ENCODE measurements at regions not wholly inside any gene's neighbourhood (a gene's known extent, or its start where the extent isn't known, plus 50 kb on each side); places are given as distances from the start of the nearest gene placed in this dataset.

GRCh38 chr2:16139663-16140615 lies 199.6 kb downstream of the MYCN start:
- H3K9me3 ChIP-seq (ENCODE audit: control insufficient read depth in 4 of 4, low read length in 3 of 4): no peaks in the 10 kb centered on the region
- H3K36me3 ChIP-seq (ENCODE audit: control insufficient read depth in 4 of 4, insufficient read depth in 3 of 4, low read depth in 1 of 4, low read length in 3 of 4): no peaks in the 10 kb centered on the region
- no peaks in the 10 kb centered on the region for H3K27me3 ChIP-seq (ENCODE audit: control insufficient read depth in 4 of 4, insufficient read depth in 4 of 4, low read length in 3 of 4)
- H3K27ac ChIP-seq (ENCODE audit: low read depth in 1 of 2, low read length in 2 of 2): no peak overlapping the region
- DNase-seq (ENCODE audit: low spot score): no peak
- no peak overlapping the region for H3K9ac ChIP-seq (ENCODE audit: low read depth in 1 of 2, low read length in 2 of 2)
- no peak for TF ChIP-seq RXRA (IDR thresholded peaks at IDR 0.05)
- no peak for TF ChIP-seq YY1 (IDR thresholded peaks at IDR 0.05)
- TF ChIP-seq GABPA (IDR thresholded peaks at IDR 0.05 in 1 of 2, conservative IDR thresholded peaks at IDR 0.05 in 1 of 2): no peak
- TF ChIP-seq ATF3 (IDR thresholded peaks at IDR 0.05): no peak
- no peak for TF ChIP-seq CTCF (IDR thresholded peaks at IDR 0.05; ENCODE audit: low read depth, low read length, missing input control)
- TF ChIP-seq HNF4A (conservative IDR thresholded peaks at IDR 0.05): no peak
- no peak for TF ChIP-seq SP1 (IDR thresholded peaks at IDR 0.05)
- no peak for TF ChIP-seq HNF4G (IDR thresholded peaks at IDR 0.05)
- TF ChIP-seq ZBTB33 (IDR thresholded peaks at IDR 0.05): no peak
- no peak for TF ChIP-seq FOXA1 (IDR thresholded peaks at IDR 0.05)
- no peak for TF ChIP-seq REST (IDR thresholded peaks at IDR 0.05)
- TF ChIP-seq EGR1 (IDR thresholded peaks at IDR 0.05; ENCODE audit: low read depth in 2 of 2): no peak
- no peak for TF ChIP-seq FOXA2 (IDR thresholded peaks at IDR 0.05)
- TF ChIP-seq NR2F2 (IDR thresholded peaks at IDR 0.05): no peak
- no peak for TF ChIP-seq MAX (IDR thresholded peaks at IDR 0.05)
- no peak for TF ChIP-seq JUND (IDR thresholded peaks at IDR 0.05)
- no peak for TF ChIP-seq RAD21 (IDR thresholded peaks at IDR 0.05)
- TF ChIP-seq TAF1 (conservative IDR thresholded peaks at IDR 0.05): no peak
- no peaks in the 10 kb centered on the region for H3K4me1 ChIP-seq (ENCODE audit: control insufficient read depth in 4 of 4, insufficient read depth in 4 of 4, low read length in 3 of 4)
- no peak overlapping the region for H3K4me3 ChIP-seq (ENCODE audit: low read depth in 1 of 3, low read length in 3 of 3)
- 91% methylated on average over 9 of the region's 9 CpGs for WGBS
